ENCODE measurements at regions not wholly inside any gene's neighbourhood (a gene's known extent, or its start where the extent isn't known, plus 50 kb on each side); places are given as distances from the start of the nearest gene placed in this dataset.

DNA sequence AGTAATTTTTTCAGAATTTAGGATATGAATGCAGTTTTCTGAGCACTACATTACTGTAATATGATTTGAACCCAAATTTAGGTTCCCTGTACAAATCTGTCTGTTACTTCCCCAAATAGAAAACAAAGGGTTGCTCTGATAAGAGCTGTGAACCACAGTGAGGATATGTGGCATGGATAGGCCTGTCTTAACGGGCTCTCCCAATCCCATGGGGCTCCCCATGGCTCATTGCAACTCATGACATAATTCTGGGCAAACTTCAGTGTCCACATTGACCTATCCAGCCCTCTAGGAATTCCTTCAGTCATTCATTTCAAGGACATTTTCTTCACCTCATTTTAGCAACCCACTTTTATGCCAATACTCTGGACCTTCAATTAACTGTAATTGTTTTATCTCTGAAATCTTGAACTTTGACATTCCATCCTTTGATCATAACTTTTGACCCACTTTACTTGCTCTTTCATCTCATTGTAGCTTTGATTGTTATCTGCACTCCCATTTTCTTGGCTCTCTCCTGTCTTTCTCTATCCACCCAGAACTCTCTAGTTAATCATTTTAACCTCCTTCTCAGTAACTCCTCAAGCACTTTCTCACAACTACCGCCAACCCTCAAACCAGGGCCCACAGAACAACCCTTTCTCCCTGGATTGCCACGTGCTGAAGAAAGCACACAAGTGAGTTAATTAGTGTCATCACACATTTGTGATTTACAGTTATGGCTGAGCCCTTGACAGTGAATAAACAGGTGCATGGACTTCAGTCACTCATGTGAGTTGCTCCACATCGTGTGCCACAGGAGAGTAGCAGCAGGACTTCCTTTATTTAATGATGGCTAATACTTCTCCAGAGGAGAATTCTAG, 94.9 kb upstream of the AADACL2 start:
- no peak for TF ChIP-seq EZH2 (IDR thresholded peaks at IDR 0.05; ENCODE audit: borderline replicate concordance, low read length)
- TF ChIP-seq, protein P1, sequence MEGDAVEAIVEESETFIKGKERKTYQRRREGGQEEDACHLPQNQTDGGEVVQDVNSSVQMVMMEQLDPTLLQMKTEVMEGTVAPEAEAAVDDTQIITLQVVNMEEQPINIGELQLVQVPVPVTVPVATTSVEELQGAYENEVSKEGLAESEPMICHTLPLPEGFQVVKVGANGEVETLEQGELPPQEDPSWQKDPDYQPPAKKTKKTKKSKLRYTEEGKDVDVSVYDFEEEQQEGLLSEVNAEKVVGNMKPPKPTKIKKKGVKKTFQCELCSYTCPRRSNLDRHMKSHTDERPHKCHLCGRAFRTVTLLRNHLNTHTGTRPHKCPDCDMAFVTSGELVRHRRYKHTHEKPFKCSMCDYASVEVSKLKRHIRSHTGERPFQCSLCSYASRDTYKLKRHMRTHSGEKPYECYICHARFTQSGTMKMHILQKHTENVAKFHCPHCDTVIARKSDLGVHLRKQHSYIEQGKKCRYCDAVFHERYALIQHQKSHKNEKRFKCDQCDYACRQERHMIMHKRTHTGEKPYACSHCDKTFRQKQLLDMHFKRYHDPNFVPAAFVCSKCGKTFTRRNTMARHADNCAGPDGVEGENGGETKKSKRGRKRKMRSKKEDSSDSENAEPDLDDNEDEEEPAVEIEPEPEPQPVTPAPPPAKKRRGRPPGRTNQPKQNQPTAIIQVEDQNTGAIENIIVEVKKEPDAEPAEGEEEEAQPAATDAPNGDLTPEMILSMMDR (conservative IDR thresholded peaks at IDR 0.05 in 1 of 2, IDR thresholded peaks at IDR 0.05 in 1 of 2; ENCODE audit: extremely low read depth in 1 of 2, insufficient read depth in 1 of 2, low read depth in 1 of 2, low read length in 2 of 2), result no peak
